Activated naive CD8-positive, alpha-beta T cell treated with anti-CD3 and anti-CD28 coated beads, Interleukin-2, amount 50 U/mL, for 24 hours (primary cell): ENCODE measurements at regions not wholly inside any gene's neighbourhood (a gene's known extent, or its start where the extent isn't known, plus 50 kb on each side); places are given as distances from the start of the nearest gene placed in this dataset.
A peak's percentile ranks its signal among the peaks of the same experiment; 100 is the strongest.

Experiments
- ATAC-seq: fragments of 150-1000 bp; cut with Tn5 transposase; one replicate; pipeline ENCODE4 v1.10.0; 2021
- DNase-seq: peaks from one replicate; pipeline ENCODE4 v3.0.0; 2021
- H3K27ac Mint-ChIP-seq: one replicate; pipeline ENCODE4 v1.8.0; 2021; ENCODE audit warnings: mild to moderate bottlenecking, mixed read lengths
- H3K27me3 Mint-ChIP-seq: one replicate; pipeline ENCODE4 v1.8.0; 2021; ENCODE audit warnings: mixed read lengths
- H3K36me3 Mint-ChIP-seq: one replicate; pipeline ENCODE4 v1.8.0; 2021; ENCODE audit warnings: low read depth, mixed read lengths
- H3K4me1 Mint-ChIP-seq: one replicate; pipeline ENCODE4 v1.8.0; 2021; ENCODE audit warnings: mixed read lengths
- H3K4me3 Mint-ChIP-seq: one replicate; pipeline ENCODE4 v1.8.0; 2021; ENCODE audit warnings: mild to moderate bottlenecking, moderate library complexity, mixed read lengths
- H3K9me3 Mint-ChIP-seq: one replicate; pipeline ENCODE4 v1.8.0; 2021; ENCODE audit warnings: mixed read lengths

GRCh38 chr12:41846718-41847117 lies 298.0 kb downstream of the GXYLT1 start:
- H3K4me1 Mint-ChIP-seq: no peaks in the 10 kb centered on the region
- ATAC-seq (no peak), DNase-seq (no peak)
- no peaks in the 10 kb centered on the region for H3K36me3 Mint-ChIP-seq
- H3K27me3 Mint-ChIP-seq: no peaks in the 10 kb centered on the region
- no peaks in the 10 kb centered on the region for H3K9me3 Mint-ChIP-seq
- H3K4me3 Mint-ChIP-seq: no peak overlapping the region
- H3K27ac Mint-ChIP-seq: no peak overlapping the region

GRCh38 chr12:41836416-41836815 lies 308.3 kb downstream of the GXYLT1 start:
- peaks cover 4% of the 10 kb centered on the region for H3K27me3 Mint-ChIP-seq

DNA sequence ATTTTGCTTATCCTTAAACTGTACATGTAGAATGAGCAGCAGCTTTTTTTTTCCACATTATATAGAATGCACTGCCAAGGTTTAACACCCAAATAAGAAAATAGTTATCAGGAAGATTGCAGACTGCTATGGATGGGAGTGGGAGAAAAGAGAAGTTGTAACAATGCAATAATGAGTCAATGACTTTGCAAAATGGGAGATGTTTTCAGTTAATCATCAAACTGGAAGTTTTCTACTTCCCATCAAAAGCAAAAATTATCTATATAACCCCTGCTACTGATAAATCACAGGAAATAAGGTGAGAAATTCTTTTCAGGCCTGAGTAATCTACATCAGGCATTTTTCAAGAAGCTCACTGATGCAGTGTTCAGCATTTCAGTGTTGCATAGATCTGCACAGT lies 309.1 kb downstream of the GXYLT1 start:
- ATAC-seq: no peak
- Mint-ChIP-seq H3K4me3 (no peak overlapping the region), H3K27ac (no peak overlapping the region), H3K27me3 (peaks cover 2% of the 10 kb centered on the region), H3K4me1 (no peaks in the 10 kb centered on the region), H3K36me3 (no peaks in the 10 kb centered on the region), H3K9me3 (no peaks in the 10 kb centered on the region)
- no peak for DNase-seq

More at GRCh38 chr12:41836416-41836815, 308.3 kb downstream of the GXYLT1 start:
- Mint-ChIP-seq H3K36me3 (no peaks in the 10 kb centered on the region), H3K9me3 (no peaks in the 10 kb centered on the region), H3K27ac (no peak overlapping the region), H3K4me1 (no peaks in the 10 kb centered on the region), H3K4me3 (no peak overlapping the region)
- ATAC-seq (no peak), DNase-seq (no peak)

DNA sequence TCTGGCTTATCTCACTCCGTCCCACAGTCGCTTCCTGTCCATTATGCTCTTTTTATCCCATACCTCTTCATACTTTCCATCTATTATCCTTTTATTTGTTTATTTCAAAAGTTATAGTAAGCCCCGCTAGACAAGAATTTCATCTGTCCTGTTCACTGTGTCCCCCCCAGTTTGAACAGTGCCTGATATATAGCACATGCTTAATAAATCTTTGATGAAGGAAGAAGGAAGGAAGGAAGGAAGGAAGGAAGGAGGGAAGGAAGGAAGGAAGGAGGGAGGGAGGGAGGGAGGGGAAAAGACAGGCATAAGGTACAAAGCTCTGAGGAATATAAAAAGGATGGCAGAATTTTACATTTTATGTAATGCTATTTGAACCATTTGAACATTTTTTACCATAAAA lies 324.7 kb downstream of the GXYLT1 start:
- no peaks in the 10 kb centered on the region for H3K4me1 Mint-ChIP-seq
- no peaks in the 10 kb centered on the region for H3K9me3 Mint-ChIP-seq
- no peaks in the 10 kb centered on the region for H3K36me3 Mint-ChIP-seq
- H3K27ac Mint-ChIP-seq: no peak overlapping the region
- H3K27me3 Mint-ChIP-seq: peaks cover 2% of the 10 kb centered on the region
- DNase-seq (no peak), ATAC-seq (no peak)
- H3K4me3 Mint-ChIP-seq: no peak overlapping the region

GRCh38 chr12:41804026-41804425 lies 340.6 kb downstream of the GXYLT1 start:
- Mint-ChIP-seq H3K9me3 (no peaks in the 10 kb centered on the region), H3K4me1 (no peaks in the 10 kb centered on the region), H3K4me3 (no peak overlapping the region), H3K36me3 (no peaks in the 10 kb centered on the region), H3K27ac (no peak overlapping the region), H3K27me3 (peaks cover 4% of the 10 kb centered on the region)
- DNase-seq (no peak), ATAC-seq (no peak)

DNA sequence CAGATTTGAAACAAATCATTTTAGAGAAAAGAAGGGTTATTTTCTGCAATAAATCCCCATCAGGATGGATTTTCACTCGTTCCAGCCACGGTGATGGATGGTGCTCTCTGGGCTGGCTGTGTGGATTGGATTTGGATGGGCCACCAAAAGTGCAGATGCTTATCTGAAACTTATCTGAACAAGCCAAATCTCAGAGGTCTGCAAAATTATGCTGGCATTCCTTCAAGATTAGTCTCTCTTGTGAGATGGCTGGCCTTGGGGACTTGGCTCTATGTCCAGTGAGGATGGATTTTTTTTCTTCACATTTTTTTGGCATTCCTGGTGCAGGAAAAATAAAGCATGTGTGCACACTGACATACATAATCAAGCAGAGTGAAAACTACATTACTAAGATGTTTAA lies 341.9 kb downstream of the GXYLT1 start:
- peaks cover 4% of the 10 kb centered on the region for H3K27me3 Mint-ChIP-seq
- H3K4me1 Mint-ChIP-seq: no peaks in the 10 kb centered on the region
- no peak for DNase-seq
- no peak overlapping the region for H3K27ac Mint-ChIP-seq
- ATAC-seq: no peak
- H3K9me3 Mint-ChIP-seq: no peaks in the 10 kb centered on the region
- no peaks in the 10 kb centered on the region for H3K36me3 Mint-ChIP-seq
- no peak overlapping the region for H3K4me3 Mint-ChIP-seq

DNA sequence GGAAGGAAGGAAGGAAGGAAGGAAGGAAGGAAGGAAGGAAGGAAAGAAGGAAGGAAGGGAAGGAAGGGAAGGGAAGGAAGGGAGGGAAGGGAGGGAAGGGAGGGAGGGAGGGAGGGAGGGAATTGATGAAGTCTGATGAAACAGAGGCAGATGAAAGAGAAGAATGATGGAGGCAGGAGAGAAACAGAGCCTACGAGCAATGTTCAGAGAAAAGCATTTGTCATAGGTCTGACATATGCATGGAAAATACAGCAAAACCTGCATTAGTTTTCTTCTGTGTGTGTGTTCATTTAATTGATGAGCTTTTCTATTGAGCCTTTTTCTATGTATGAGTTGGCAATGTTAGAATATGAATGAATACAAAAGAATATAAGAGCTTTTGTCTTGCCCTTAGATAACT lies 343.4 kb downstream of the GXYLT1 start:
- Mint-ChIP-seq H3K27me3 (peaks cover 6% of the 10 kb centered on the region), H3K36me3 (no peaks in the 10 kb centered on the region), H3K4me3 (no peak overlapping the region), H3K27ac (no peak overlapping the region), H3K9me3 (no peaks in the 10 kb centered on the region), H3K4me1 (no peaks in the 10 kb centered on the region)
- ATAC-seq: no peak
- DNase-seq: no peak

DNA sequence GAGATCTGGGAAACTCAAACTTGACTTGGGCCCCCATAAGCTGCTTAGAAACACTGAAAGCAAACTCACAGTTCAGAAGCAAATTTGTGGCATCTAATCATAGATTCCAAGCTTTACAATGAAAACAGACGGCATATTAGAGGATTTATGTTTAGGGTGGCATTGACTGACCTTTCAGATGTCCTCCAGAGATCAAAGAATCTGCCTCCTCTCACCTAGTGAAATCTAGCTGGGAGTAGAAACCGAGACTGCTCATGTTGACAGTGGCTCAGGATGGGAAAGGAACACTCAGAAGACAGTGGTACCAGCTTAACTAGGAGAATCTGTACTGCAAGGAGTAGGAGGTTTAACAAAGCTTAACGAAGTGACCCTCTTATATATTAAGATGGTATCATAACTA lies 345.0 kb downstream of the GXYLT1 start:
- DNase-seq (no peak), ATAC-seq (no peak)
- no peaks in the 10 kb centered on the region for H3K4me1 Mint-ChIP-seq
- no peaks in the 10 kb centered on the region for H3K36me3 Mint-ChIP-seq
- H3K27ac Mint-ChIP-seq: no peak overlapping the region
- H3K4me3 Mint-ChIP-seq: no peak overlapping the region
- H3K27me3 Mint-ChIP-seq: peaks cover 6% of the 10 kb centered on the region
- no peaks in the 10 kb centered on the region for H3K9me3 Mint-ChIP-seq

GRCh38 chr12:41795910-41796309 lies 348.8 kb downstream of the GXYLT1 start:
- Mint-ChIP-seq H3K36me3 (no peaks in the 10 kb centered on the region), H3K27ac (no peak overlapping the region), H3K27me3 (peaks cover 4% of the 10 kb centered on the region), H3K4me3 (no peak overlapping the region), H3K9me3 (peaks cover 11% of the 10 kb centered on the region), H3K4me1 (no peaks in the 10 kb centered on the region)
- ATAC-seq (no peak), DNase-seq (no peak)

DNA sequence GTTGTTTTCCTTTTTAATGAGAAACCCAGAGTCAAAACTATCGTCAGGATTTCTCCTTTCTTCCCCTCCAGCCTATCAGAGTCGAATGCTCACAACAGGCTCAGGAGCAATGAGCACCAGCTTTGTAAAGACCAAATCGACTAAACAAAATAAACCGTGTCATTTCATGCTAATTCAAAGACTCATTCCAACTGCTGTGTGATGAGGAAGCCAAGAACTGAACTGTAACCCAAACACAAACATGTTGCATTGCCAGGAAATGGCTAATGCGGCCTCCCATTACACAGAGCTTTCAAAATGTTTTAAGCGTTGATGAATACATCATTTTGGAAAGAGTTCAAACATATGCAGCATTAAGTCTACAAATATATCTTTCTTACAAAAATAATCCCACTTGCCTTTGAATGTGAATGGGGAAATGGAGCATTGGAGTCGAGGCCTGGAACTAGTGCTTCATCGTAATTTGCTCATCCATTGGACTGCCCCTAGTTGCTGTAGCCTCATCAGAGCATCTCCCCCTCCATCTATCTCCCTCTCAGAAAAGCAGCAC lies 349.5 kb downstream of the GXYLT1 start:
- no peaks in the 10 kb centered on the region for H3K4me1 Mint-ChIP-seq
- H3K9me3 Mint-ChIP-seq: peaks cover 14% of the 10 kb centered on the region
- no peaks in the 10 kb centered on the region for H3K36me3 Mint-ChIP-seq
- H3K27me3 Mint-ChIP-seq: peaks cover 2% of the 10 kb centered on the region
- H3K4me3 Mint-ChIP-seq: no peak overlapping the region
- no peak for ATAC-seq
- DNase-seq: no peak
- no peak overlapping the region for H3K27ac Mint-ChIP-seq

- Mint-ChIP-seq H3K27ac (no peak overlapping the region), H3K27me3 (peaks cover 2% of the 10 kb centered on the region), H3K9me3 (peaks cover 14% of the 10 kb centered on the region), H3K4me3 (no peak overlapping the region), H3K36me3 (no peaks in the 10 kb centered on the region), H3K4me1 (no peaks in the 10 kb centered on the region)
- ATAC-seq: no peak
- DNase-seq: no peak
Observed at GRCh38 chr12:41794336-41794735, 350.3 kb downstream of the GXYLT1 start.

DNA sequence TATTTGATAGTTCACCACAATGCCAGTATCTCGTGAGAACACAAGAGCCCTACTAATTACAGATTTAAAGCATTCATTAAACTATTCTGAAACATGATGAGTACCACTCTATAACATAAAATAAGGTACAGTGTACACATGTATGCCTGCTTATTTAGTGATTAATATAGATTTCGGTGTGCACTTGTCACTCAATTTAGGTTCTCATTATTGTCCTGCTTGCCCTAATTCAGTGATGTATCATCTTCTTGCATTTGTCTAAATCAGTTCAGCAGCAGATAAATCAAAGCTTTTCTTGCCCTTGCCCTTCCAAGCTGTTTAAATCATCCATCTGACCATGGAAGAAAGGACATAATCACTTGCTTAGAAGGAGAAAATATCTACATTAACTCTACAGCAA lies 359.7 kb downstream of the GXYLT1 start:
- H3K4me3 Mint-ChIP-seq: no peak overlapping the region
- no peak for ATAC-seq
- H3K27ac Mint-ChIP-seq: no peak overlapping the region
- no peaks in the 10 kb centered on the region for H3K9me3 Mint-ChIP-seq
- H3K36me3 Mint-ChIP-seq: no peaks in the 10 kb centered on the region
- DNase-seq: no peak
- peaks cover 2% of the 10 kb centered on the region for H3K27me3 Mint-ChIP-seq
- no peaks in the 10 kb centered on the region for H3K4me1 Mint-ChIP-seq

GRCh38 chr12:41778934-41779333 lies 365.7 kb downstream of the GXYLT1 start:
- DNase-seq (no peak), ATAC-seq (no peak)
- no peak overlapping the region for H3K27ac Mint-ChIP-seq
- no peak overlapping the region for H3K4me3 Mint-ChIP-seq
- no peaks in the 10 kb centered on the region for H3K9me3 Mint-ChIP-seq
- H3K36me3 Mint-ChIP-seq: no peaks in the 10 kb centered on the region
- H3K4me1 Mint-ChIP-seq: no peaks in the 10 kb centered on the region
- H3K27me3 Mint-ChIP-seq: peaks cover 2% of the 10 kb centered on the region

DNA sequence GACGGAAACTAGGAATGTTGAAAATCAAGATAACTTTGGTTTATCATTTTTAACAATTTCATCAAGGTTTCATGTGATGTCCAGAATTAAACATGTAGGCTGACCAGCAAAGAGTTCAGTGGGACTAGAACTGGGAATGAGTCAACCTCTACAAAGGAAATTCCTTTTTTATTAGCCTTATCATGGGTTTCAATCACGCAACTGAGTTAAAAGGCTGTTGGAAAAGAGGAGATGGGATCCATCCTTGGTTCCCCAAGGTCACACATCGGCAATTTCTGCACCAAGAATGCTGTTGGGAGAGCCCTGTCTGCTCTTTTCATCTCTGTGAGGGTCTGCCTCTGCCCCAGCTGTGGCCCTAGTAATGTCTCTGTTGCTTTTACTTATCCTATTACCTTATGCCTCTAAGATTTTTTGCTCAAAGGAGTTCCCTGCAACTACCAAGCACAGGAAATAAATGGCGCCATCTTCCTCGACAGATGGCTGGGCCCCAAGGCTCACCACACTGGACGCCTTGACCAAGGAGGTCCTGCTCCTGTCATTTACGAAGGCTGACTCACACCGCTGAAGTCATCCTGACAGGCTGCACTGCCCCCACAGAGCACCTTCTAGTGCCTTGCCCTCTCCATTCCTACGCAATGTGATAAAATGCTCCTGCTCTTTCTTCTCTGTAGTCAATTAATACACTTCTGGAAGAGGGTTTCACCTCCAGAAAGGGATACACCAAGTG lies 367.4 kb downstream of the GXYLT1 start:
- Mint-ChIP-seq H3K27ac (no peak overlapping the region), H3K36me3 (no peaks in the 10 kb centered on the region), H3K4me3 (no peak overlapping the region), H3K27me3 (peaks cover 2% of the 10 kb centered on the region), H3K4me1 (no peaks in the 10 kb centered on the region), H3K9me3 (no peaks in the 10 kb centered on the region)
- no peak for DNase-seq
- ATAC-seq: no peak

GRCh38 chr12:41772478-41772877 lies 372.2 kb downstream of the GXYLT1 start:
- H3K36me3 Mint-ChIP-seq: no peaks in the 10 kb centered on the region
- ATAC-seq (no peak), DNase-seq (no peak)
- H3K4me3 Mint-ChIP-seq: no peak overlapping the region
- no peak overlapping the region for H3K27ac Mint-ChIP-seq
- no peaks in the 10 kb centered on the region for H3K9me3 Mint-ChIP-seq
- no peaks in the 10 kb centered on the region for H3K27me3 Mint-ChIP-seq
- peaks cover 5% of the 10 kb centered on the region for H3K4me1 Mint-ChIP-seq

- peak; percentile 64 for ATAC-seq
- no peak overlapping the region for H3K27ac Mint-ChIP-seq
- no peak for DNase-seq
- peaks cover 5% of the 10 kb centered on the region for H3K4me1 Mint-ChIP-seq
- no peaks in the 10 kb centered on the region for H3K36me3 Mint-ChIP-seq
- no peaks in the 10 kb centered on the region for H3K9me3 Mint-ChIP-seq
- H3K27me3 Mint-ChIP-seq: no peaks in the 10 kb centered on the region
- H3K4me3 Mint-ChIP-seq: no peak overlapping the region
Observed at GRCh38 chr12:41769810-41770209, 374.9 kb downstream of the GXYLT1 start.
